D721Med (cell line): ENCODE measurements at regions not wholly inside any gene's neighbourhood (a gene's known extent, or its start where the extent isn't known, plus 50 kb on each side); places are given as distances from the start of the nearest gene placed in this dataset.

ENCODE experiments used
- DNase-seq: peaks from one replicate; pipeline ENCODE4 v3.0.0; 2011; ENCODE audit warnings: low spot score; ENCODE audit not compliant: insufficient read length
- FAIRE-seq: peaks from 2 replicates; lab custom pipeline; 2011; peaks lifted over from hg19 to GRCh38; lab: Jason Lieb, UNC
- TF ChIP-seq, protein P1 (sequence below): IDR thresholded peaks from 2 replicates; pipeline ENCODE4 v1.5.1; 2012; ENCODE audit warnings: mild to moderate bottlenecking, control low read depth; ENCODE audit not compliant: insufficient read depth; ENCODE audit errors: missing control alignments

DNA sequence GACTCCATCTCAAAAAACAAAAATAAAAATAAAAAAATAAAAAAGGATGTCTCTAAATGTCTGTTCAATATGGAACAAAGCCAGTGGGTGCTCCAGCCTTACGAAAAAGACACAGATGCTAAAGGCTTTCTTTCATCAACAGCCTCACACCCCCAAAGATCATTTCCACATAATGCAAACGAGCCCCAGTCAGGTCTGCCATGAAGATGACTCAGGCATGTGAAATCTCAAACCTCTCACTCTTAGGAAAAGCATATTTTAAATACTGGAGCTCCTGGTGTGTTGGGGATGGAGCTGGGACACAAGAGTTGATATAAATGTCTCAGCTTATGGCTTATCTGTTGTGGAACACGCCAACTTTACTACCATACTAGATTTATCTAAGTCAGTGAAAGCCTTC is 49.9 kb upstream of the PLXNC1 start:
- DNase-seq (no peak), FAIRE-seq (no peak)
- TF ChIP-seq, protein P1, sequence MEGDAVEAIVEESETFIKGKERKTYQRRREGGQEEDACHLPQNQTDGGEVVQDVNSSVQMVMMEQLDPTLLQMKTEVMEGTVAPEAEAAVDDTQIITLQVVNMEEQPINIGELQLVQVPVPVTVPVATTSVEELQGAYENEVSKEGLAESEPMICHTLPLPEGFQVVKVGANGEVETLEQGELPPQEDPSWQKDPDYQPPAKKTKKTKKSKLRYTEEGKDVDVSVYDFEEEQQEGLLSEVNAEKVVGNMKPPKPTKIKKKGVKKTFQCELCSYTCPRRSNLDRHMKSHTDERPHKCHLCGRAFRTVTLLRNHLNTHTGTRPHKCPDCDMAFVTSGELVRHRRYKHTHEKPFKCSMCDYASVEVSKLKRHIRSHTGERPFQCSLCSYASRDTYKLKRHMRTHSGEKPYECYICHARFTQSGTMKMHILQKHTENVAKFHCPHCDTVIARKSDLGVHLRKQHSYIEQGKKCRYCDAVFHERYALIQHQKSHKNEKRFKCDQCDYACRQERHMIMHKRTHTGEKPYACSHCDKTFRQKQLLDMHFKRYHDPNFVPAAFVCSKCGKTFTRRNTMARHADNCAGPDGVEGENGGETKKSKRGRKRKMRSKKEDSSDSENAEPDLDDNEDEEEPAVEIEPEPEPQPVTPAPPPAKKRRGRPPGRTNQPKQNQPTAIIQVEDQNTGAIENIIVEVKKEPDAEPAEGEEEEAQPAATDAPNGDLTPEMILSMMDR, result no peak
